Heart right ventricle (tissue), 16 donors: ENCODE measurements at regions not wholly inside any gene's neighbourhood (a gene's known extent, or its start where the extent isn't known, plus 50 kb on each side); places are given as distances from the start of the nearest gene placed in this dataset.
"Not testable (repeated sequence)": the region's sequence is repeated elsewhere in the genome, so short reads cannot be mapped to it uniquely, and the experiment has no call there.

Experiments used
- ATAC-seq, 8 donors: fragments of 200-7000 bp; cut with Tn5 transposase; one replicate each; pipeline ENCODE4 v1.9.1; 2020; ENCODE audit warnings: mild to moderate bottlenecking in 8 of 8, moderate library complexity in 8 of 8, moderate number of reproducible peaks in 1 of 8
- DNase-seq, 2 donors: peaks; one replicate each; pipeline ENCODE4 v3.0.0-alpha.2; 2020
- H3K27ac ChIP-seq, 10 donors: fragments of 200-600 bp; sonication (generic) in 2 of 10; one replicate each; pipeline versions ENCODE4 v1.5.0 to v1.8.0; 2020 to 2022; ENCODE audit warnings: mild to moderate bottlenecking in 3 of 10
- H3K27me3 ChIP-seq, 7 donors: fragments of 200-600 bp; one replicate each; pipeline ENCODE4 v1.8.0; 2021 to 2022; ENCODE audit warnings: mild to moderate bottlenecking in 2 of 7
- H3K36me3 ChIP-seq, 9 donors: fragments of 200-600 bp; sonication (generic) in 1 of 9; one replicate each; pipeline versions ENCODE4 v1.5.0 to v1.8.0; 2020 to 2022; ENCODE audit warnings: mild to moderate bottlenecking in 2 of 9
- H3K4me1 ChIP-seq, 9 donors: fragments of 200-600 bp; sonication (generic) in 1 of 9; one replicate each; pipeline versions ENCODE4 v1.5.0 to v1.8.0; 2020 to 2022; ENCODE audit warnings: mild to moderate bottlenecking in 4 of 9
- H3K4me3 ChIP-seq, 10 donors: fragments of 200-600 bp; sonication (generic) in 2 of 10; one replicate each; pipeline versions ENCODE4 v1.5.0 to v1.8.0; 2020 to 2022; ENCODE audit warnings: mild to moderate bottlenecking in 7 of 10, moderate library complexity in 2 of 10
- H3K9me3 ChIP-seq, 11 donors: fragments of 200-600 bp in 10 of 11; sonication (generic) in 2 of 11; one replicate each; pipeline versions ENCODE4 v1.5.0 to v1.8.0; 2013 to 2022; ENCODE audit warnings: mild to moderate bottlenecking in 2 of 11, control low read depth in 1 of 11, moderate library complexity in 1 of 11
- CTCF ChIP-seq, 9 donors: fragments of 200-600 bp; sonication (generic) in 2 of 9; IDR thresholded peaks; one replicate each; pipeline versions ENCODE4 v1.5.0 to v1.8.0; 2021 to 2022; ENCODE audit warnings: antibody characterized with exemption in 9 of 9, mild to moderate bottlenecking in 5 of 9, moderate library complexity in 1 of 9
- WGBS, 2 donors: extraction: QIAGEN DNeasy Blood & Tissue Kit; methylation state at CpG; one replicate each; pipeline ENCODE4 v1.1.7; 2013; ENCODE audit warnings: inconsistent platforms in 1 of 2; 5-methylcytosine and 5-hydroxymethylcytosine counted together
- intact Hi-C, 10 donors: fragments of 100-400 bp; cut with DNase I; formaldehyde crosslinking; loops; one replicate each; pipeline versions ENCODE4 v1.11.1 to v1.14.2; 2022
- donor health status: Arrhythmogenic right ventricular cardiomyopathy.
- donor health status: ischemic (EF 13 %, LVEDD 7.1; RV severe dilation, severe dysfunction).
- donor health status: healthy with polysubstance abuse.
- donor health status: DM: no; HTN: yes; CAD: no.
- donor health status: DM: no; HTN: no; CAD: no.
- donor health status: ischemic (EF 25% LVEDD 6.9; RV normal size, moderate dysfunction).
- donor health status: ischemic (EF 25% LVEDD 5.7; RV mildly dilated, moderate dysfunction).
- donor health status: healthy.
- donor health status: DM: yes; HTN: yes; CAD: no.
- donor health status: Ischemic cardiomyopathy.
- donor health status: ischemic (EF 35%, LVEDD 5.7; RV mildly dilated, moderate dysfunction).
- donor health status: nonischemic (EF 11% LVEDD 7.7; RV severe dilation, severe dysfunction).
- donor health status: DM: yes; HTN: yes; CAD: no.
- donor health status: PGD.
- donor health status: ischemic (EF 29% LVEDD 5.4; RV normal size, mild dysfunction).
- donor health status: nonischemic (EF 23%, LVEDD 6.1; RV moderate dilation, normal function).

- Histone ChIP-seq H3K4me1 (no peaks in the 10 kb centered on the region), H3K4me3 (no peak overlapping the region), H3K9me3 (no peaks in the 10 kb centered on the region), H3K36me3 (no peaks in the 10 kb centered on the region), H3K27ac (no peak overlapping the region), H3K27me3 (peaks cover 0 to 13% (median 0%) of the 10 kb centered on the region in 7 donors)
- intact Hi-C loops = loop anchor here in 1 of 10 donors (2.0 kb wide), 1 partner anchor 64 kb away; no protein-coding TSS in a partner anchor
- DNase-seq (no peak), ATAC-seq (no peak)
- TF ChIP-seq CTCF (IDR thresholded peaks at IDR 0.05) = no peak
These were observed 115.1 kb upstream of the FAN1 start for GRCh38 chr15:30788595-30788994.

- H3K4me1 ChIP-seq = no peaks in the 10 kb centered on the region
- TF ChIP-seq CTCF (IDR thresholded peaks at IDR 0.05) = no peak
- no peak overlapping the region for H3K4me3 ChIP-seq
- WGBS, 2 donors = 95% methylated on average over 18 of the region's 18 CpGs
- DNase-seq (no peak), ATAC-seq (no peak)
- intact Hi-C loops = no loop called here
- no peak overlapping the region for H3K27ac ChIP-seq
- no peaks in the 10 kb centered on the region for H3K9me3 ChIP-seq
- H3K36me3 ChIP-seq = no peaks in the 10 kb centered on the region
- H3K27me3 ChIP-seq = peaks cover 0 to 16% (median 2%) of the 10 kb centered on the region in 7 donors
These were observed 112.2 kb upstream of the FAN1 start for GRCh38 chr15:30791239-30792175.

- H3K27ac ChIP-seq, ATAC-seq, H3K36me3 ChIP-seq, DNase-seq, intact Hi-C loops, H3K4me1 ChIP-seq, H3K4me3 ChIP-seq, H3K9me3 ChIP-seq: not testable (repeated sequence)
- peaks cover 0 to 20% (median 2%) of the 10 kb centered on the region in 7 donors for H3K27me3 ChIP-seq
- WGBS, 2 donors = 63 to 71% methylated on average over 3 of the region's 3 CpGs
These were observed 110.9 kb upstream of the FAN1 start for GRCh38 chr15:30792843-30793242.

GRCh38 chr15:30794388-30794787 is 109.3 kb upstream of the FAN1 start:
- WGBS, 2 donors = 84 to 85% methylated on average over 6 of the region's 6 CpGs
- intact Hi-C loops = no loop called here
- H3K4me3 ChIP-seq = no peak overlapping the region
- no peak for TF ChIP-seq CTCF (IDR thresholded peaks at IDR 0.05)
- H3K4me1 ChIP-seq = no peaks in the 10 kb centered on the region
- DNase-seq = no peak
- no peaks in the 10 kb centered on the region for H3K36me3 ChIP-seq
- peaks cover 0 to 20% (median 2%) of the 10 kb centered on the region in 7 donors for H3K27me3 ChIP-seq
- no peaks in the 10 kb centered on the region for H3K9me3 ChIP-seq
- H3K27ac ChIP-seq = no peak overlapping the region
- ATAC-seq = no peak

GRCh38 chr15:30799565-30799964 is 104.2 kb upstream of the FAN1 start:
- DNase-seq, intact Hi-C loops: not testable (repeated sequence)

More at GRCh38 chr15:30799565-30799964, 104.2 kb upstream of the FAN1 start:
- ATAC-seq, H3K36me3 ChIP-seq, H3K4me1 ChIP-seq, H3K27me3 ChIP-seq, H3K4me3 ChIP-seq, H3K27ac ChIP-seq, H3K9me3 ChIP-seq: not testable (repeated sequence)
- 62 to 69% methylated on average over 4 to 5 of the region's 5 CpGs for WGBS, 2 donors
- peak in 2 of 9 donors; percentile 7 to 20 for TF ChIP-seq CTCF (IDR thresholded peaks at IDR 0.05)
